Right lung (tissue), 2 donors: ENCODE measurements at regions not wholly inside any gene's neighbourhood (a gene's known extent, or its start where the extent isn't known, plus 50 kb on each side); places are given as distances from the start of the nearest gene placed in this dataset.
"Not testable (repeated sequence)": the region's sequence is repeated elsewhere in the genome, so short reads cannot be mapped to it uniquely, and the experiment has no call there.

Experiments used
- DNase-seq, 2 donors: peaks; one replicate each; pipeline ENCODE4 v3.0.0-alpha.2; 2013

- DNase-seq, result no peak
These were observed 118.2 kb upstream of the ERRFI1 start for GRCh38 chr1:8144323-8144722.

GRCh38 chr1:8142955-8143629 is 117.0 kb upstream of the ERRFI1 start:
- no peak for DNase-seq

GRCh38 chr1:8139941-8140340 is 113.8 kb upstream of the ERRFI1 start:
- DNase-seq, result no peak

GRCh38 chr1:8139383-8139782 is 113.3 kb upstream of the ERRFI1 start:
- no peak for DNase-seq

- no peak for DNase-seq
These were observed 112.6 kb upstream of the ERRFI1 start for GRCh38 chr1:8138673-8139072.

GRCh38 chr1:8137481-8138244 is 111.6 kb upstream of the ERRFI1 start:
- DNase-seq, result peak in 1 of 2 donors; percentile 28

GRCh38 chr1:8136766-8137165 is 110.7 kb upstream of the ERRFI1 start:
- no peak for DNase-seq

- DNase-seq, result no peak
These were observed 109.1 kb upstream of the ERRFI1 start for GRCh38 chr1:8135250-8135649.

GRCh38 chr1:8134546-8135235 is 108.6 kb upstream of the ERRFI1 start:
- no peak for DNase-seq

GRCh38 chr1:8133657-8134430 is 107.7 kb upstream of the ERRFI1 start:
- DNase-seq, result no peak

GRCh38 chr1:8133190-8133589 is 107.1 kb upstream of the ERRFI1 start:
- DNase-seq, result no peak

GRCh38 chr1:8127171-8127641 is 101.1 kb upstream of the ERRFI1 start:
- no peak for DNase-seq

- no peak for DNase-seq
These were observed 96.6 kb upstream of the ERRFI1 start for GRCh38 chr1:8122477-8123407.

GRCh38 chr1:8122160-8122476 is 96.0 kb upstream of the ERRFI1 start:
- DNase-seq, result no peak

- peak in 1 of 2 donors; percentile 31 for DNase-seq
These were observed 95.4 kb upstream of the ERRFI1 start for GRCh38 chr1:8121261-8122159.

GRCh38 chr1:8120693-8121260 is 94.7 kb upstream of the ERRFI1 start:
- DNase-seq, result peak in 1 of 2 donors; percentile 30

GRCh38 chr1:8118736-8119135 is 92.6 kb upstream of the ERRFI1 start:
- not testable (repeated sequence) for DNase-seq

- no peak for DNase-seq
These were observed 91.9 kb upstream of the ERRFI1 start for GRCh38 chr1:8118031-8118451.

- peak; percentile 52 to 57 for DNase-seq
These were observed 90.8 kb upstream of the ERRFI1 start for GRCh38 chr1:8116894-8117264.
